ENCODE measurements at regions not wholly inside any gene's neighbourhood (a gene's known extent, or its start where the extent isn't known, plus 50 kb on each side); places are given as distances from the start of the nearest gene placed in this dataset.

- TF ChIP-seq CTCF (IDR thresholded peaks at IDR 0.05; ENCODE audit: insufficient read depth, low read length, poor library complexity, severe bottlenecking) (no peak), EZH2phosphoT487 (conservative IDR thresholded peaks at IDR 0.05; ENCODE audit: low read length) (no peak)
Observed at GRCh38 chr6:47132724-47133123, 90.6 kb upstream of the ADGRF1 start.
